DND-41 (cell line): ENCODE measurements at regions not wholly inside any gene's neighbourhood (a gene's known extent, or its start where the extent isn't known, plus 50 kb on each side); places are given as distances from the start of the nearest gene placed in this dataset.

Experiments
- CTCF ChIP-seq: IDR thresholded peaks from 2 replicates; pipeline ENCODE4 v1.5.1; 2012; ENCODE audit warnings: borderline replicate concordance, low read length, moderate library complexity, mild to moderate bottlenecking; ENCODE audit not compliant: poor library complexity, severe bottlenecking; ENCODE audit errors: extremely low read depth
- EZH2 ChIP-seq: IDR thresholded peaks from 3 replicates; pipeline ENCODE4 v1.6.1; 2012; ENCODE audit warnings: borderline replicate concordance, low read depth, mild to moderate bottlenecking, moderate library complexity, low read length, inconsistent platforms; ENCODE audit not compliant: severe bottlenecking

- TF ChIP-seq CTCF = no peak
- TF ChIP-seq EZH2 = no peak
Observed at GRCh38 chr11:37533830-37534229, 935.8 kb upstream of the RAG2 start.
